22Rv1 (cell line): ENCODE measurements at regions not wholly inside any gene's neighbourhood (a gene's known extent, or its start where the extent isn't known, plus 50 kb on each side); places are given as distances from the start of the nearest gene placed in this dataset.

Experiments
- ZFX ChIP-seq: fragments of 450-650 bp; IDR thresholded peaks from 2 replicates; pipeline ENCODE4 v1.6.1; 2017; ENCODE audit warnings: antibody characterized with exemption, borderline replicate concordance
- TF ChIP-seq, protein P1 (sequence below): fragments of 450-650 bp; IDR thresholded peaks from 2 replicates; pipeline ENCODE4 v1.5.1; 2017; ENCODE audit warnings: mild to moderate bottlenecking

DNA sequence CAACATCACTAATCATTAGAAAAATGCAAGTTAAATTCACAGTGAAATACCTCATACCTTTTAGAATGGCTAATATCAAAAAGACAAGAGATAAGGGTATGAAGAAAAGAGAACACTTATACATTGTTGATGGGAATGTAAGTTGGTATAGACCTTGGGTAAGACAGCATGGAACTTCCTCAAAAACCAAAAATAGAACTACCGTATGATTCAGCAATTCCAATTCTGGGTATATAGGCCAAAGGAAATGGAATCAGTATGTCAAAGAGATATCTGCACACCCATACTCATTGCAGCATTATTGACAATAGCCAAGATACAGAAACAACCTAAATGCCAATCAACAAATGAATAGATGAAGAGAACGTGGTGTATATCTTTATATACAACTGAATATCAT lies 166.8 kb upstream of the LRRN1 start:
- TF ChIP-seq, protein P1, sequence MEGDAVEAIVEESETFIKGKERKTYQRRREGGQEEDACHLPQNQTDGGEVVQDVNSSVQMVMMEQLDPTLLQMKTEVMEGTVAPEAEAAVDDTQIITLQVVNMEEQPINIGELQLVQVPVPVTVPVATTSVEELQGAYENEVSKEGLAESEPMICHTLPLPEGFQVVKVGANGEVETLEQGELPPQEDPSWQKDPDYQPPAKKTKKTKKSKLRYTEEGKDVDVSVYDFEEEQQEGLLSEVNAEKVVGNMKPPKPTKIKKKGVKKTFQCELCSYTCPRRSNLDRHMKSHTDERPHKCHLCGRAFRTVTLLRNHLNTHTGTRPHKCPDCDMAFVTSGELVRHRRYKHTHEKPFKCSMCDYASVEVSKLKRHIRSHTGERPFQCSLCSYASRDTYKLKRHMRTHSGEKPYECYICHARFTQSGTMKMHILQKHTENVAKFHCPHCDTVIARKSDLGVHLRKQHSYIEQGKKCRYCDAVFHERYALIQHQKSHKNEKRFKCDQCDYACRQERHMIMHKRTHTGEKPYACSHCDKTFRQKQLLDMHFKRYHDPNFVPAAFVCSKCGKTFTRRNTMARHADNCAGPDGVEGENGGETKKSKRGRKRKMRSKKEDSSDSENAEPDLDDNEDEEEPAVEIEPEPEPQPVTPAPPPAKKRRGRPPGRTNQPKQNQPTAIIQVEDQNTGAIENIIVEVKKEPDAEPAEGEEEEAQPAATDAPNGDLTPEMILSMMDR: no peak
- no peak for TF ChIP-seq ZFX
